ENCODE measurements at regions not wholly inside any gene's neighbourhood (a gene's known extent, or its start where the extent isn't known, plus 50 kb on each side); places are given as distances from the start of the nearest gene placed in this dataset.

- TF ChIP-seq EP300 (IDR thresholded peaks at IDR 0.05) (no peak), CTCF (IDR thresholded peaks at IDR 0.05) (no peak)
These were observed 1091.2 kb upstream of the LRRTM1 start for GRCh38 chr2:81395746-81396145.

All from ovary (tissue), 3 donors.